ENCODE measurements at regions not wholly inside any gene's neighbourhood (a gene's known extent, or its start where the extent isn't known, plus 50 kb on each side); places are given as distances from the start of the nearest gene placed in this dataset.

DNA sequence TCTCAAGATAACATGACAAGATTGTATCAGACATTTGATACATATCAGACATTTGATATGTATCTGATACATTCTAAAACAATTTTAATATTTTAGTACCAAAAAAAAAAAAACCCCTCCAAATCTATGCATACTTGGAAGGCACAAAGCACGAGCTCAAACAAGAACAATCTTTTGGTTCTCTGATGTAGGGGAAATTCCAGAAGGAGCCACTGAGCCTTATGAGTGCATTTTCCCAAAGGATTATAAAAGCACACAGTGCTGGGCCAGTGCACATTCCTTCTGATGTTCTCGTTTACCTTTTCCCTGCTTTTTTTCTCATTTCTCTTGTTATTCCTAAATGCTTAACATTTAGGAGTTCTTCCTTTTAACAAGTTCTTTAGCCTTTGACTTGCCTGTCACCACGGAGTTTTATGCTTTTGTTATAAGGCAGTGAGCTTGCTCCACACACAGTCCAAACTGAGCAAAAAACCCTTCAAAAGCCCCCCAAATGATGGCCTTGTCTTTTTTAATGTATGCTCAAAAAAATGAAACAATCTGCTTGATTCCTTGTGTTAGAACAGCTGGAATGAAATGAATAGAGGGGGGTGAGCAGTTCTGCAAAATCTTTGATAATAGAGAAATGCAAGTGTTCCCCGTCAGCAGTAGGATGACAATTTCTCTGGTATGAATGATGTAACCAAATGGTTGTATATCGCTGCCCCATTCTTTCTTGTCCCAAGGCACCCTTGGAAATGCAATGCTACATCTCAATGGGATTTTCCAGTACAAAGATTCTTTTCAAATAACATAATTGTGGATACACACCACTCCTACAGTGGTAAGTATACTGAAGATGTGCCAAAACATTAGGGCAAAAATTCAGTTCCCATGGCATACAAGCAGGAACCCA is 597.2 kb upstream of the ZEB2 start:
- DNase-seq (ENCODE audit: low read depth in 2 of 2) = no peak

- DNase-seq (ENCODE audit: low read depth in 2 of 2) = no peak
Measured at GRCh38 chr2:145116056-145116455, 596.1 kb upstream of the ZEB2 start.

DNA sequence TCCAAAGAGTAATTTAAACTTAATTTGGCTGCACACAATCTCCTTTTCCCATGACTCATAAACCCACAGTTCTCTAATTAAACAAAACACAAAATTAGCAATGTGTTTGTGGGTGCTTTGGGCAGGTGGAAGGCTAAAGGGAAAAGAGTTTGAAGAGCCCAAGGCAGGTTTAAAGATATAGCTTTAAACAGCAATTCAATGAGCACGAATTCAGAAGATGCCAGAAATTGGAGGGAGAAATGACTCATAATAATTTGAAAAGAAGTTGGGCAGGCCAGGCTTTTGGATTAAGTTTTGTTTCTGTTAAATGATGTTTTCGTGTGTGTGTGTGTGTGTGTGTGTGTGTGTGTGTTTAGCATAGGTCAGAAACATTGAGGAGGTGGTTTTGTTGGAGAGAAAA is 594.8 kb upstream of the ZEB2 start:
- DNase-seq (ENCODE audit: low read depth in 2 of 2) = peak in 1 of 2 donors; percentile 43

GRCh38 chr2:145112467-145112866 is 592.5 kb upstream of the ZEB2 start:
- DNase-seq (ENCODE audit: low read depth in 2 of 2) = no peak

- peak in 1 of 2 donors; percentile 19 for DNase-seq (ENCODE audit: low read depth in 2 of 2)
Measured at GRCh38 chr2:145110668-145111356, 590.9 kb upstream of the ZEB2 start.

GRCh38 chr2:145108959-145109710 is 589.2 kb upstream of the ZEB2 start:
- no peak for DNase-seq (ENCODE audit: low read depth in 2 of 2)

- DNase-seq (ENCODE audit: low read depth in 2 of 2) = no peak
Measured at GRCh38 chr2:145108361-145108778, 588.5 kb upstream of the ZEB2 start.

GRCh38 chr2:145106293-145106692 is 586.4 kb upstream of the ZEB2 start:
- DNase-seq (ENCODE audit: low read depth in 2 of 2) = no peak

DNA sequence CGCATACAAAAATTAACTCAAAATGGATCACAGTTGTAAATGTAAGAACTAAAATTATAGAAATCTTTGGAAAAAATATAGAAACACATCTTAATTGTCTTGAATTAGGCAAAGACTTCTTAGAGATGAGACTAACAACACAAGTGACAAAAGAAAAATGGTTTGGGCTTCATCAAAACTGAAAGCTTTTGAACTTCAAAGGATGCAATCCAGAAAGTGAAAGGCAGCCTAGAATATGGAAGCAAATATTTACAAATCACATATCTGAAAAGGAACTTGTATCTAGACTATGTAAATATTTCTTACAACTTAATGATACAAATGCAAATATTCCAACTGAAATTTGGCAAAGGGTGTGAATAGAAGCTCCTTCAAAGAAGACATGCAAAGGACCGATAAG is 582.8 kb upstream of the ZEB2 start:
- DNase-seq (ENCODE audit: low read depth in 2 of 2) = no peak

DNA sequence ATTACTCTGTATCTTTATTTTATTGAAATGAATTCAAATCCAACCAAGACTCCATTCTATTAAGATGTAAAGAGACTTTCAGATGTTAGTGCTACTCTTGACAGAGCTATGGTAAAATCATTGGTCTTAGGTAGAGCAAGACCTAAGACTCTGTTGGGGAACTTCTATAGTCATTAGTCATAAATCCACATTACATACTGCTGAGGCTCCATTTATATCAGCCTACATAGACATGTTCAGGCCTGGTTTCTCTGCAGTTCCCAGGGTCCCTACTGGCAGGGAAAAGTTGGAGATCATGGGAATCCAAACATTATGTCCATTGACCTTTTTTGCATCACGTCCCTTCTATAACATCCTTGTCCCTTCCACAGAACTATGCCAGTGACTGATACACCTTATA is 580.4 kb upstream of the ZEB2 start:
- DNase-seq (ENCODE audit: low read depth in 2 of 2) = no peak

- no peak for DNase-seq (ENCODE audit: low read depth in 2 of 2)
Measured at GRCh38 chr2:145096582-145096981, 576.7 kb upstream of the ZEB2 start.

GRCh38 chr2:145095641-145096435 is 575.9 kb upstream of the ZEB2 start:
- DNase-seq (ENCODE audit: low read depth in 2 of 2) = no peak

- no peak for DNase-seq (ENCODE audit: low read depth in 2 of 2)
Measured at GRCh38 chr2:145094370-145094769, 574.5 kb upstream of the ZEB2 start.

- no peak for DNase-seq (ENCODE audit: low read depth in 2 of 2)
Measured at GRCh38 chr2:145091967-145092366, 572.0 kb upstream of the ZEB2 start.

DNA sequence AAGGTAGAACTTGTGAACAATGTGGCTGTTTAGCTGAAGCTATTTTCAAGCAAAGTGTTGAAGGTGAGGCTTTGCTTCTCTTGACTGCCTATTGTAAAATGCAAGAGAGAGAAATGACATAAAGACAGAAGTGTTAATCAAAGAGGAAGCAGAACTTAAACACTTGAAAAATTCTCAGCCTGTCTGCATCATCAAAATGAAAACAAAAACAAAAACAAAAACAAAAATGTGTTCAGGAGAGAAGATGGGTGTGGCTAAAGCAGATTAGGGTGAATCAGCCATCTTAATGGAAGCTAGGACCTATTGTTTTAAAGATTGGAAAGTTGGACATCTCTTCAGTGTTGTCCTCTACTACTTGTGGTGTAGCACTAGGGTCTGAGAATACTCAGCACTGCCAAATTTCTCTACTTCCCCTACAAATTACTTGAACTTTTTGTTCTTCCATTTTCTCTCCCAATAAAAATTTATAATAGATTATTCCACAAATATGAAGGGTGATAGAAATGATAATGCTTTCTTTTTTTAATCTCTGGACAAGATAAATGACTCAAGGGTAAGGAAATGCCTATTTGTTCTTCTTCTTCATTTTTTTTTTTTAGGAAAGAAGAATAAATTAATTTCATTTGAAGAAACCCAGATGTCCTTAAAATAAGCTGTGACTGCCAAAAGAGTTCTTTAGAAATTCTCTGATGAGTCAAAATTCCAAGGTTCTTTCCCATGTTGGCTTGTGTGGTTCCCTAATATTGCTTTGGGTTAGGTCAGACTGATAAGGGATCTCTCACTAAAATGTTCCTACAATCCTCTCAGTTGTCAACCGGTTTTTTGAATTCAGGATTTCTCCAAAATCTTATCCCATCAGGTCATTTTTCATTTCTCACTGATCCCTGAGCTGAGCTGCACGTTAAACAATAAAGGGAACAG is 571.2 kb upstream of the ZEB2 start:
- DNase-seq (ENCODE audit: low read depth in 2 of 2) = no peak

GRCh38 chr2:145088756-145089155 is 568.8 kb upstream of the ZEB2 start:
- DNase-seq (ENCODE audit: low read depth in 2 of 2) = no peak

DNA sequence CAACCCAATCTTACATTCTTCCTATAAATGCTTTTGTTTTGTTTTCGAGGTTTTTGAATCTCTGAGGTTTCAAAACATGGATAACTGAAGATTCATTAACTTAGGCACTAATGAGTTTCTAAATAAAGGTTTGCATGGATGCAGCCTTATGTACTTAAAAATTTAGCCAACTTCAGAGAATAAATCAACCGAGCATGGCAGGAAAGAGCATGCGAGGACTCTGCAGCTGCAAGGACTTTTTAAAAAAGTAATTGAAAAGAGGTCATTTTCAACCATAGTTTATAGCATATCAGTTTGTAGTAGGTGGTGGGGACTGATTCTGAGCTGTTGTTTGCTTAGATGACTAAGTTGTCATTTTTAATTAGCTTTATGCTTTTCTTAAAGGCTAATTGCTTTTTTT is 567.0 kb upstream of the ZEB2 start:
- DNase-seq (ENCODE audit: low read depth in 2 of 2) = no peak

DNA sequence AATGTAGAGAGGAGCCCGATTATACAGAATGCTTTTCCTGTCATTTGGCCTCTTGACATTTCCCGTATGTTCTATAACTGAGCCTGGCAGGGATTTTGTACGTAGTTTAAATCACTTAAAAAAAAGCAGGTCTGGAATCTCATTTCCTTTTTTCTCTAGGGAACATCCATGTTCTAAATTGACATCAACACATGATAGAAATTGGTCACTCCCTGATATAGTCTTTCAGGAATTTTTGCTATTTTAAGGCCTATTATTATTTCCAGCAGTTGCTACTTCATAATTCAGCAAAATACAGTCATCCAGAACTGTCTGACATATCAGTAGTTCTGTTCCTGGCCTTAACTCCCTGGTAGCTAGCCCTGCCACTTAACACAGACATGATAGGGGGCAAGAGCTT is 565.7 kb upstream of the ZEB2 start:
- DNase-seq (ENCODE audit: low read depth in 2 of 2) = peak in 1 of 2 donors; percentile 16

DNA sequence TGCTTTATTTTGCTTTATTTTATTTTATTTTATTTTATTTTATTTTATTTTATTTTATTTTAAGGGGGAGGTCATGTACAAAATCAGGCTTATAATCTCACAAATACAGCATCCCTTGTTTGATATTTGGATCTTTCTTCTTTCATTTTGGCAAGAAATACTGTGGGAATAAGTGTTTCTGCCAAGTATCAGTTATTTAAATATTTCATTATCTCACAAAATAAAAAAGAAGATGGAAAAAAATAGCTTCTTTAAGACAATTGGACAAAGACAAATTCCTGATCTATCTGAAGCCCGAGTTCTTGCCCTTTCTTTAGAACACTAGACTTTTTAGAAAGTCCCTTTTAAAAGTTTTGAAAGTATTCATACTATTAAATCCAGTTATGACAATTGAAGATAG is 560.5 kb upstream of the ZEB2 start:
- no peak for DNase-seq (ENCODE audit: low read depth in 2 of 2)

- no peak for DNase-seq (ENCODE audit: low read depth in 2 of 2)
Measured at GRCh38 chr2:145079641-145080040, 559.7 kb upstream of the ZEB2 start.

Measured in dermis microvascular lymphatic vessel endothelial cell (primary cell).